Endodermal cell (in vitro differentiated cells): ENCODE measurements at regions not wholly inside any gene's neighbourhood (a gene's known extent, or its start where the extent isn't known, plus 50 kb on each side); places are given as distances from the start of the nearest gene placed in this dataset.

Experiments
- DNase-seq: peaks from one replicate; pipeline ENCODE4 v3.0.0-alpha.2; 2017
- H3K27ac ChIP-seq: 2 replicates; pipeline ENCODE4 v1.5.1; 2013; ENCODE audit warnings: mild to moderate bottlenecking, low read depth, low read length, moderate library complexity
- H3K27me3 ChIP-seq: 2 replicates; pipeline ENCODE4 v1.6.1; 2013; ENCODE audit warnings: mild to moderate bottlenecking, low read length, moderate library complexity; ENCODE audit not compliant: insufficient read depth, control insufficient read depth, poor library complexity, severe bottlenecking
- H3K36me3 ChIP-seq: 2 replicates; pipeline ENCODE4 v1.7.0; 2013; ENCODE audit warnings: mild to moderate bottlenecking, low read length, moderate library complexity; ENCODE audit not compliant: control insufficient read depth, insufficient read depth
- H3K4me1 ChIP-seq: one replicate; pipeline ENCODE4 v1.7.0; 2013; ENCODE audit warnings: low read length; ENCODE audit not compliant: control insufficient read depth, insufficient read depth
- H3K4me3 ChIP-seq: 2 replicates; pipeline ENCODE4 v1.5.1; 2013; ENCODE audit warnings: mild to moderate bottlenecking, low read length, moderate library complexity
- H3K9ac ChIP-seq: 2 replicates; pipeline ENCODE4 v1.6.1; 2013; ENCODE audit warnings: mild to moderate bottlenecking, low read length, moderate library complexity; ENCODE audit not compliant: poor library complexity, severe bottlenecking; ENCODE audit errors: extremely low read depth
- H3K9me3 ChIP-seq: 2 replicates; pipeline ENCODE4 v1.6.1; 2013; ENCODE audit warnings: mild to moderate bottlenecking, low read length, moderate library complexity; ENCODE audit not compliant: control insufficient read depth
- H3K27ac Mint-ChIP-seq: 2 replicates; pipeline ENCODE4 v1.8.0; 2020; ENCODE audit warnings: mixed read lengths
- H3K27me3 Mint-ChIP-seq: 2 replicates; pipeline ENCODE4 v1.8.0; 2021; ENCODE audit warnings: mild to moderate bottlenecking, mixed read lengths; ENCODE audit not compliant: insufficient read depth
- H3K36me3 Mint-ChIP-seq: 2 replicates; pipeline ENCODE4 v1.8.0; 2020; ENCODE audit warnings: low read depth, mixed read lengths
- H3K4me1 Mint-ChIP-seq: 2 replicates; pipeline ENCODE4 v1.8.0; 2020; ENCODE audit warnings: mixed read lengths
- H3K4me3 Mint-ChIP-seq: 2 replicates; pipeline ENCODE4 v1.8.0; 2020; ENCODE audit warnings: mild to moderate bottlenecking, moderate library complexity, mixed read lengths
- H3K9me3 Mint-ChIP-seq: 2 replicates; pipeline ENCODE4 v1.8.0; 2020; ENCODE audit warnings: mild to moderate bottlenecking, mixed read lengths
- CTCF ChIP-seq: fragments of 200-600 bp; sonication (generic); conservative IDR thresholded peaks from 2 replicates; pipeline ENCODE4 v1.5.0; 2021; ENCODE audit warnings: antibody characterized with exemption, mild to moderate bottlenecking
- WGBS, 2 experiments: methylation state at CpG; one replicate each; pipeline versions ENCODE4 v1.1.5 to v1.1.7; 2013; ENCODE audit warnings: missing lambda C conversion rate in 2 of 2, mixed read lengths in 1 of 2; ENCODE audit not compliant: insufficient coverage in 1 of 2, insufficient read length in 1 of 2; 5-methylcytosine and 5-hydroxymethylcytosine counted together

GRCh38 chr18:27696148-27696547, 480.8 kb downstream of the CDH2 start:
- peaks cover 4% of the 10 kb centered on the region for H3K9me3 Mint-ChIP-seq
- H3K4me3 Mint-ChIP-seq: no peak overlapping the region
- 100% methylated on average over 2 of the region's 2 CpGs for WGBS, 2 experiments

GRCh38 chr18:27695503-27695902, 481.4 kb downstream of the CDH2 start:
- 94 to 96% methylated on average over 3 to 4 of the region's 4 CpGs for WGBS, 2 experiments
- Histone ChIP-seq H3K36me3 (no peaks in the 10 kb centered on the region), H3K4me3 (no peak overlapping the region), H3K9me3 (peaks cover 8% of the 10 kb centered on the region), H3K27me3 (peaks cover 15% of the 10 kb centered on the region), H3K9ac (no peak overlapping the region), H3K4me1 (peaks cover 3% of the 10 kb centered on the region), H3K27ac (no peak overlapping the region)
- peaks cover 8% of the 10 kb centered on the region for H3K27me3 Mint-ChIP-seq
- no peak overlapping the region for H3K4me3 Mint-ChIP-seq
- TF ChIP-seq CTCF: no peak
- no peak for DNase-seq
- no peak overlapping the region for H3K27ac Mint-ChIP-seq
- H3K9me3 Mint-ChIP-seq: peaks cover 4% of the 10 kb centered on the region
- H3K4me1 Mint-ChIP-seq: peaks cover 19% of the 10 kb centered on the region
- no peaks in the 10 kb centered on the region for H3K36me3 Mint-ChIP-seq

More at GRCh38 chr18:27696148-27696547, 480.8 kb downstream of the CDH2 start:
- H3K9me3 ChIP-seq: peaks cover 8% of the 10 kb centered on the region
- TF ChIP-seq CTCF: no peak
- H3K27me3 Mint-ChIP-seq: peaks cover 11% of the 10 kb centered on the region
- peaks cover 3% of the 10 kb centered on the region for H3K4me1 ChIP-seq
- no peak for DNase-seq
- H3K36me3 ChIP-seq: no peaks in the 10 kb centered on the region
- no peak overlapping the region for H3K27ac Mint-ChIP-seq
- H3K27ac ChIP-seq: no peak overlapping the region
- H3K4me1 Mint-ChIP-seq: peaks cover 19% of the 10 kb centered on the region
- H3K9ac ChIP-seq: no peak overlapping the region
- H3K27me3 ChIP-seq: peaks cover 17% of the 10 kb centered on the region
- H3K4me3 ChIP-seq: no peak overlapping the region
- no peaks in the 10 kb centered on the region for H3K36me3 Mint-ChIP-seq

GRCh38 chr18:27695052-27695451, 481.9 kb downstream of the CDH2 start:
- H3K4me3 ChIP-seq: no peak overlapping the region
- Mint-ChIP-seq H3K36me3 (no peaks in the 10 kb centered on the region), H3K9me3 (peaks cover 4% of the 10 kb centered on the region), H3K27ac (no peak overlapping the region), H3K4me1 (peaks cover 16% of the 10 kb centered on the region), H3K4me3 (no peak overlapping the region), H3K27me3 (peaks cover 6% of the 10 kb centered on the region)
- no peak for TF ChIP-seq CTCF
- H3K9me3 ChIP-seq: peaks cover 8% of the 10 kb centered on the region
- no peak overlapping the region for H3K27ac ChIP-seq
- no peaks in the 10 kb centered on the region for H3K36me3 ChIP-seq
- peaks cover 3% of the 10 kb centered on the region for H3K4me1 ChIP-seq
- 82 to 87% methylated on average over 5 to 7 of the region's 7 CpGs for WGBS, 2 experiments
- H3K27me3 ChIP-seq: peaks cover 15% of the 10 kb centered on the region
- DNase-seq: no peak
- no peak overlapping the region for H3K9ac ChIP-seq
